ENCODE measurements at regions not wholly inside any gene's neighbourhood (a gene's known extent, or its start where the extent isn't known, plus 50 kb on each side); places are given as distances from the start of the nearest gene placed in this dataset.

DNA sequence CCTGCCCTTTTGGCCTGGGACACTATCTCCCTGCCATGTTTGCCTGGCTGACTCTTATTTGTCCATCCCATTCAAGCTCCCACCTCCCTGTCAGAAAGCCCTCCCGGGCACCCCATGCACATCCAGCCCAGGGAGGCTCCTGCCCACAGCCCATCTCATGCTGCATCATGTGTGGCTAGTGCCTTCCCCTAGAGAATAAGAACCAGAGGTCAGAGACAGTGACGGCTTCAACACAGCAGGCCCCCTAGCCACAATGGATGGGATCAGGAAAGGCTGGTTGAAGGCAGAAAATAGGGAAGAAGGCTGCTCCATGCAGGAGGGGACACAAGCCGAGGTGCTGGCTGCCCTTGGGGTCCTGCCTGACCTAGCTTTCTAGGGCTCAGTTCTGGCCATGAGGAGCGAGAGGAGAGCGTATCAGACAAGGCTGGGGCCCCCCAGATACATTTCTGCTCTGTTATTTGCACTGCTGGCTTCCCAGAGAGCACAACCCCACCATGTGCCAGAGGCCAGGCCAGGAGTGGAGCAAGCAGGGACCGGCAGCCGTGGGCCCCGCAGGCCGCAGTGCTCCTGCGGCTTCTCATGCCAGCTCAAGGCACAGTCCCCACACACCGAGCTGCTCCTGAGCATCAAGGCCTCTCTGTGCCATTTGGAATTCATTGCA is 161.1 kb upstream of the ZMIZ1 start:
- no peak for DNase-seq (ENCODE audit: low read depth in 2 of 3, low spot score in 2 of 3)

DNA sequence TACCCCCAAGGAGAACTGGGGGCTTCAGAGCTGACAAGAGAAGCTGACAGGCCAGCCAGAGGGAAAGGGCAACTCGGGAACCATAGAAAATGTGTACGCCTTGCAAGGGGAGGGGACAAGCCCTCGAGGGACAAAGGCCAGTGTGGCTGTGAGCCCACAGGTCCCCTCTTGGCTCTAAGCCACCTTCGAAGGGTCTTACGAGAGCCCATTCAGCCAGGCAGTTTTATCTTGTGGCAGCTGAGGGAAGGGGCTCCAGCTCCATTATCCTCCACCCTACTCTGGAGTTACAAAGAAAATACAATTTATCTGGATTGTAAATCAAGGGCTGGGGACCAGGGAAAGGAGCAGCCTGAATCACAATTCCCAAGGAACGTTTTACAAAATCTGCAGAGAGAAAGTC is 159.5 kb upstream of the ZMIZ1 start:
- no peak for DNase-seq (ENCODE audit: low read depth in 2 of 3, low spot score in 2 of 3)

GRCh38 chr10:78910021-78910420 is 158.7 kb upstream of the ZMIZ1 start:
- no peak for DNase-seq (ENCODE audit: low read depth in 2 of 3, low spot score in 2 of 3)

GRCh38 chr10:78910476-78910875 is 158.3 kb upstream of the ZMIZ1 start:
- DNase-seq (ENCODE audit: low read depth in 2 of 3, low spot score in 2 of 3), result no peak

DNA sequence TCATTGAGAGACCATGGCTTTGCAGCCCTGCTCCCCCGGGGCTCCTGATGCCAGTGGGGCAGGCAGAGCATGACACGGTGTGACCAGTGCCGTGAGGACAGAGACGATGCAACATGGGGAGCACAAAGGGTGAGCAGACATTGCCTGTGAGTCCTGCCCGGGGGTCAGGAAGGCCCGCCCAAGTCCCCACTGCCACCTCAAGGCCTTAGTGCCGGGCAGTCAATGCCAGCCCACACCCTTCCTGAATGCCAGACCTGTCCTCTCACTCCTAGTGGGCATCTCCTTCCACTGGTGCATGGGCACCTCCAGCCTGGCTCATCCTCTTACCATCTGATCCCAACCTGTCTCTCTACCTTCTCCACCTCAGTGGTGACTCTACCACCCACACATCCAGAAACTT is 157.9 kb upstream of the ZMIZ1 start:
- DNase-seq (ENCODE audit: low read depth in 2 of 3, low spot score in 2 of 3), result no peak

DNA sequence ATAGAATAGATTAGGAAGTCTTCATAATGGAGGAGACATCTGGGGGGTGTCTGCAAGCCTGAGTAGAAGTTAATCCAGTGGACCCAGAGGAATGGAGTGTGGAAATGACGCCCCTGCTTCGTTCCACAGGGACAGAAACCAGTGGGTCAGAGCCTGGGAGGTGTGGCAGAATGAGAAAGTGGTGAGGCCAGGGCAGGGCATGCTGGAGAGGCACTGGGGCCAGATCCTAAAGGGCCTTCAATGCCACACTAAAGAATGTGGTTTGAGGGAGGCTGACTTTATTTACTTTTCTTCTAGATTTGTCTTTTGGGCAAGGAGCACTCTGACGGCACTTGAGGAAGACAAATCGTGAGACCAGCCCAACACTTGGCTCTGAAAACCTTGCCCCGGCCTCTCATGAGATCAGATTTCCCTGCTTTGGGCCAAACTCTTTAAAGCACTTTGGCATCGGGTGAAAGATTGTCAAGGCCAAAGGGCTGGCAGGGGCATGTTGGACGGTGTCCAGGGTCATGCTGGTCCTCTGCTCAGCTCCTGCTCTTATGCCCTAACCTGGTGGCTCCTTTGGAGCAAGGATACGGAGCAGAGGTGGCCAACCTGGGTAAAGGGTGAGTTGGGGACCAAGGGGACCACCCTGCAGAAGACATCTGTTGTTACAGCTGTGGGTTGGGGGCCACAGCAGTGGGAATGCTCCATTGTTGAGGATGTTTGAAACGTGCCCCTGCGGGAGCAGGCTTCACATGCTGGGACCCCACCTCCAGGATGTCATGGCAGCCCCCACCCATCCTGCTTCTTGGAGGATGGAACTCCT is 157.0 kb upstream of the ZMIZ1 start:
- DNase-seq (ENCODE audit: low read depth in 2 of 3, low spot score in 2 of 3), result no peak

GRCh38 chr10:78912361-78913218 is 156.2 kb upstream of the ZMIZ1 start:
- DNase-seq (ENCODE audit: low read depth in 2 of 3, low spot score in 2 of 3), result no peak

GRCh38 chr10:78913219-78914059 is 155.3 kb upstream of the ZMIZ1 start:
- no peak for DNase-seq (ENCODE audit: low read depth in 2 of 3, low spot score in 2 of 3)

DNA sequence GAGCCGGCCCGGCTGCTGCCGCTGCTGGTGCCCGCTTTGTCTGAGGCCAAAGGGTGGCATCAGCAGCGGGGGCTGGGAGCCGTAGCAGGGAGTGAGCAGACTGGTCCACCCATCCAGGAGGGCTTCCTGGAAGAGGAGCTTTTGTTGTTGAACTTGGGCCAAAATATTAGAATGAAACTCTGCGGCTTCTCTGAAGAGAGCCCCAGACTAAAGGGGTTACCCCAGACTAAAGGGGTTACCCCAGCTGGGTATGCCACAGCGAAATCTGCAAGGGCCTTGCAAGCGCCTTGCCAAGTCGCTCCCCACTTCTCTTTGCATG is 154.7 kb upstream of the ZMIZ1 start:
- DNase-seq (ENCODE audit: low read depth in 2 of 3, low spot score in 2 of 3), result no peak

GRCh38 chr10:78914502-78915189 is 154.1 kb upstream of the ZMIZ1 start:
- DNase-seq (ENCODE audit: low read depth in 2 of 3, low spot score in 2 of 3), result no peak

DNA sequence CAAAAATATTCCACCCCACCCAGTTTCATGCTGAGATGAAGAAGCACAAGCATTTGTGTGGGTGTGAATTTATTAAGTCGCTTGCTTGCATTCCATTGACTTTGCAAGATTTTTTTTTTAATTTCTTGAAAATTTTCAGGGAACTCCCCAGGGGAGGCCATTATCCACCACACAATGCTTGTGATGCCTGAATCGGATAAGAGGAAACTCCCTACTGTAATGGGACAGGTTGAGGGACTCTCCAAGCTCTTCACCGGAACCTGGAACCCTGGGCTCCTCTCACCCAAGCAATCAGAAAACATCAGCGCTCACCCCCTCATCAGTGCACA is 153.6 kb upstream of the ZMIZ1 start:
- DNase-seq (ENCODE audit: low read depth in 2 of 3, low spot score in 2 of 3), result no peak

DNA sequence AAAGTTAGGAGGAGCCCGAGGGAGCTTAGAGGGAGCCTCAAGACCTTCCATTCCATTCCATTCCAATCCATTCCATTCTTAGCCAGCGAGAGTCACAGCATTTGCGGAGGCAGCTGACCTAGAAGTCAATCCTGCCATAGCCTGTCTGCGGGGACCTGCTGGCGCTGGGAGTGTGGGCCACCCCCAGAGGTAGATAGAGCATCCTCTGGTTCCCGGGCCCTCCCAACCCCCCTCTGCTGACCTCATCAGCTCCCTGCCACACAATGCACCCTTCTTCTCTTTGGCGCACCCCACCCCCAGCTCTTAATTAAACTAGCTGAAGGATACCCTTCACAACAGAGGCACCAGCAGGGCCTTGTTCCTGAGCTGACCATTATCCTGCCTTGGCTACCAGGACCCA is 152.5 kb upstream of the ZMIZ1 start:
- no peak for DNase-seq (ENCODE audit: low read depth in 2 of 3, low spot score in 2 of 3)

GRCh38 chr10:78919181-78919966 is 149.4 kb upstream of the ZMIZ1 start:
- no peak for DNase-seq (ENCODE audit: low read depth in 2 of 3, low spot score in 2 of 3)

GRCh38 chr10:78920011-78920410 is 148.8 kb upstream of the ZMIZ1 start:
- DNase-seq (ENCODE audit: low read depth in 2 of 3, low spot score in 2 of 3), result no peak

DNA sequence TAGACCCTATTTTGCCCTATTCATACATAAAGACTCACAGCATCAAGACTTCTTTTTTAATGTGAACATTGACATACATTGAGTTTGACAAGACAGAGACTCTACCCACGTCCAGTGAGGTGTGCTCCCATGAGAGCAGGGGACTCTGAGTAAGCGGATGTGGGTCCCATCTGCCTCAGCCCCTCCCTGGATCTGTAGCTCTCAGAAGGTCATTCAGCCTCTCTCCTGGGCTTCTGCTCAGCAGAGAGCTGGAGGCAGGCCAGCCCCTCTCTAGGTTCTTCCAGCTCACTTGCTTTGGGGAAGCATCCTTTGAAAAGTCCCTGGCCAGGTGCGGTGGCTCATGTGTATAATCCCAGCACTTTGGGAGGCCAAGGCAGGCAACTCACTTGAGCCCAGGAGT is 146.9 kb upstream of the ZMIZ1 start:
- no peak for DNase-seq (ENCODE audit: low read depth in 2 of 3, low spot score in 2 of 3)

DNA sequence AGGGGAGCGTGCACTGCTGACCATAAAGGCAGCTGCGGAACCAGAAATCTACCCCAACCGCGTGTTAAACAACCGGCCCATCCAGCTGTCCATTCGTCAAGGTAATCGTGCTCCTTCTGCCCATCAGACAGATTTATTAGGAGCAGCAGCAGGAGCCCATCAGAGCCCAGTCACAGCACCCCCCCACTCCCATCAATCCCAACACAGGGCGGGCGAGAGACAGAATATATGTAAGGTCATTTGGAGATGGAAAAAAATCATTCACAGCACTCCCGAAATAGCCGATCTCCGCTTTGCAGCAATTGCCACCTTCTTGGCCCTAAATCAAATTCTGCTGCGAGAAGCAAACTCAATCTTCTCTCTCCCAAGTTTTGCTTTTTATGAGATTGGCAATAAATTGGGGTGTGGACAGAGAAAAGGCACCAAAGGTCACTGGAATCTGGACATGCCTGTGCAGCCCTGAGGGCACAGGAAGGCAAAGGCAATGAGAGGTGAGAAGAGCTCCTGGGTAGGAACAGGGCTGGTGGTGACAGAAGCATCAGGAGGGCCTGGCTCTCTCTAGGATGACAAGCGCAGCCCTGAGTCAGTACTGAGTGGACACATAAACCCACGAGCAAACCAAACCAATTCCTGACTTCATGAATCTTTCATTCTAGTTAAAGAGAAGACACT is 145.0 kb upstream of the ZMIZ1 start:
- no peak for DNase-seq (ENCODE audit: low read depth in 2 of 3, low spot score in 2 of 3)

- DNase-seq (ENCODE audit: low read depth in 2 of 3, low spot score in 2 of 3), result no peak
Measured at GRCh38 chr10:78924319-78925003, 144.3 kb upstream of the ZMIZ1 start.

- DNase-seq (ENCODE audit: low read depth in 2 of 3, low spot score in 2 of 3), result no peak
Measured at GRCh38 chr10:78925275-78925674, 143.5 kb upstream of the ZMIZ1 start.

Data from hematopoietic multipotent progenitor cell (in vitro differentiated cells).